MM.1S (cell line): ENCODE measurements at regions not wholly inside any gene's neighbourhood (a gene's known extent, or its start where the extent isn't known, plus 50 kb on each side); places are given as distances from the start of the nearest gene placed in this dataset.

Experiments used
- CTCF ChIP-seq: fragments of 300-600 bp; sonication (generic); IDR thresholded peaks from 2 replicates; pipeline ENCODE4 v1.5.1; 2016; ENCODE audit warnings: antibody characterized with exemption, low read length, mixed read lengths
- EZH2 ChIP-seq: fragments of 300-600 bp; sonication (generic); optimal IDR thresholded peaks from 2 replicates; pipeline ENCODE3; 2017; ENCODE audit warnings: low read depth, mild to moderate bottlenecking, antibody characterized with exemption, low read length, mixed read lengths
- EZH2phosphoT487 ChIP-seq: fragments of 300-600 bp; sonication (generic); IDR thresholded peaks from 2 replicates; pipeline ENCODE4 v1.6.1; 2018; ENCODE audit warnings: antibody characterized with exemption, low read length

GRCh38 chr7:4523219-4523618 is 158.9 kb upstream of the FOXK1 start:
- no peak for TF ChIP-seq EZH2phosphoT487
- no peak for TF ChIP-seq CTCF
- no peak for TF ChIP-seq EZH2
